GM13976 (cell line): ENCODE measurements at regions not wholly inside any gene's neighbourhood (a gene's known extent, or its start where the extent isn't known, plus 50 kb on each side); places are given as distances from the start of the nearest gene placed in this dataset.

ENCODE experiments used
- DNase-seq: peaks from one replicate; pipeline ENCODE4 v3.0.0; 2012; ENCODE audit warnings: low spot score
- CTCF ChIP-seq: IDR thresholded peaks from 2 replicates; pipeline ENCODE4 v1.5.1; 2012; ENCODE audit warnings: borderline replicate concordance, mild to moderate bottlenecking; ENCODE audit not compliant: insufficient read depth; ENCODE audit errors: extremely low read depth, missing control alignments, control extremely low read depth
- in situ Hi-C: fragments of 300-500 bp; cut with MboI; formaldehyde crosslinking; loops from one replicate; pipeline ENCODE4 v1.12.0; 2022; ENCODE audit warnings: low sequenced_read_pairs, mixed read lengths, inconsistent platforms; ENCODE audit not compliant: unreplicated experiment

GRCh38 chrX:68910731-68911428, 82.1 kb downstream of the EFNB1 start:
- DNase-seq, result no peak
- in situ Hi-C loops, result no loop called here

GRCh38 chrX:68909945-68910344, 81.1 kb downstream of the EFNB1 start:
- DNase-seq, result no peak
- in situ Hi-C loops, result no loop called here
- no peak for TF ChIP-seq CTCF

More at GRCh38 chrX:68910731-68911428, 82.1 kb downstream of the EFNB1 start:
- no peak for TF ChIP-seq CTCF

GRCh38 chrX:68908071-68908470, 79.2 kb downstream of the EFNB1 start:
- TF ChIP-seq CTCF, result no peak
- DNase-seq, result no peak
- in situ Hi-C loops, result no loop called here

GRCh38 chrX:68902706-68903504, 74.1 kb downstream of the EFNB1 start:
- no peak for DNase-seq
- in situ Hi-C loops, result no loop called here
- TF ChIP-seq CTCF, result no peak

GRCh38 chrX:68901519-68901918, 72.7 kb downstream of the EFNB1 start:
- in situ Hi-C loops, result no loop called here
- DNase-seq, result no peak
- TF ChIP-seq CTCF, result no peak

- in situ Hi-C loops, result no loop called here
- TF ChIP-seq CTCF, result no peak
- no peak for DNase-seq
Measured at GRCh38 chrX:68898598-68898997, 69.8 kb downstream of the EFNB1 start.
